Neural cell (in vitro differentiated cells): ENCODE measurements at regions not wholly inside any gene's neighbourhood (a gene's known extent, or its start where the extent isn't known, plus 50 kb on each side); places are given as distances from the start of the nearest gene placed in this dataset.

ENCODE experiments used
- H2AFZ ChIP-seq: fragments of 200-600, 300-800 bp; sonication (generic), shearing (Covaris generic); 2 replicates; pipeline ENCODE4 v1.6.0; 2014; ENCODE audit warnings: low read depth, mild to moderate bottlenecking, antibody characterized with exemption, low read length, moderate library complexity
- H3F3A ChIP-seq: fragments of 200-600 bp; shearing (Covaris generic); 2 replicates; pipeline ENCODE4 v1.6.1; 2016; ENCODE audit warnings: mild to moderate bottlenecking, moderate library complexity, mixed read lengths, antibody characterized with exemption, low read length; ENCODE audit not compliant: insufficient read depth, poor library complexity, severe bottlenecking
- H3K27ac ChIP-seq: fragments of 200-600, 300-800 bp; sonication (generic), shearing (Covaris generic); 2 replicates; pipeline ENCODE4 v1.5.1; 2014; ENCODE audit warnings: mild to moderate bottlenecking, low read length, moderate library complexity
- H3K27me3 ChIP-seq: fragments of 300-800, 200-600 bp; sonication (generic), shearing (Covaris generic); 2 replicates; pipeline ENCODE4 v1.6.0; 2014; ENCODE audit warnings: mild to moderate bottlenecking, low read depth, low read length, moderate library complexity; ENCODE audit not compliant: insufficient read depth
- H3K36me3 ChIP-seq: fragments of 300-800, 200-600 bp; sonication (generic), shearing (Covaris generic); 2 replicates; pipeline ENCODE4 v1.5.1; 2014; ENCODE audit warnings: mild to moderate bottlenecking, antibody characterized with exemption, low read length, moderate library complexity; ENCODE audit not compliant: insufficient read depth
- H3K4me2 ChIP-seq: fragments of 300-800, 200-600 bp; sonication (generic), shearing (Covaris generic); 2 replicates; pipeline ENCODE4 v1.6.0; 2014; ENCODE audit warnings: mild to moderate bottlenecking, low read length
- H3K4me3 ChIP-seq: fragments of 300-800, 200-600 bp; sonication (generic), shearing (Covaris generic); 2 replicates; pipeline ENCODE4 v1.5.1; 2014; ENCODE audit warnings: mild to moderate bottlenecking, low read length, moderate library complexity
- H3K79me2 ChIP-seq: fragments of 200-600 bp; shearing (Covaris generic); replicated peaks from 2 replicates; pipeline ENCODE4 v1.6.0; 2014; ENCODE audit warnings: mild to moderate bottlenecking, low read length, moderate library complexity; ENCODE audit not compliant: insufficient read depth
- H3K9ac ChIP-seq: fragments of 300-800, 200-600 bp; sonication (generic), shearing (Covaris generic); 2 replicates; pipeline ENCODE4 v1.6.1; 2016; ENCODE audit warnings: mild to moderate bottlenecking, low read length, mixed read lengths
- H3K9me2 ChIP-seq: fragments of 200-600 bp; shearing (Covaris generic); 2 replicates; pipeline ENCODE4 v1.6.1; 2016; ENCODE audit warnings: mild to moderate bottlenecking, low read length, mixed read lengths; ENCODE audit not compliant: insufficient read depth
- H3K9me3 ChIP-seq: fragments of 200-600, 300-800 bp; sonication (generic), shearing (Covaris generic); 2 replicates; pipeline ENCODE4 v1.6.1; 2016; ENCODE audit warnings: mild to moderate bottlenecking, mixed run types, low read length, moderate library complexity, mixed read lengths
- H4K20me1 ChIP-seq: fragments of 200-600 bp; shearing (Covaris generic); 2 replicates; pipeline ENCODE4 v1.6.1; 2016; ENCODE audit warnings: mild to moderate bottlenecking, mixed run types; ENCODE audit not compliant: insufficient read depth
- EP300 ChIP-seq: fragments of 450-650 bp; conservative IDR thresholded peaks from 2 replicates; pipeline ENCODE4 v1.6.1; 2014; ENCODE audit warnings: antibody characterized with exemption, mild to moderate bottlenecking, moderate library complexity; ENCODE audit not compliant: poor library complexity, severe bottlenecking
- EZH2 ChIP-seq: fragments of 200-600, 300-800 bp; shearing (Covaris generic), sonication (generic); IDR thresholded peaks from 2 replicates; pipeline ENCODE4 v1.6.1; 2014; ENCODE audit warnings: antibody characterized with exemption, low read length, borderline replicate concordance, mild to moderate bottlenecking; ENCODE audit not compliant: insufficient read depth, poor library complexity, severe bottlenecking
- MXI1 ChIP-seq: fragments of 450-650 bp; conservative IDR thresholded peaks from 2 replicates; pipeline ENCODE4 v1.6.1; 2014; ENCODE audit warnings: antibody characterized with exemption, mild to moderate bottlenecking; ENCODE audit not compliant: poor library complexity, severe bottlenecking
- POLR2AphosphoS5 ChIP-seq: IDR thresholded peaks from 2 replicates; pipeline ENCODE4 v1.6.1; 2012
- RAD21 ChIP-seq: fragments of 450-650 bp; conservative IDR thresholded peaks from 2 replicates; pipeline ENCODE4 v1.6.1; 2014; ENCODE audit warnings: antibody characterized with exemption, mild to moderate bottlenecking, moderate library complexity
- SMC3 ChIP-seq: fragments of 450-650 bp; conservative IDR thresholded peaks from 2 replicates; pipeline ENCODE4 v1.6.1; 2014; ENCODE audit warnings: antibody characterized with exemption, mild to moderate bottlenecking, moderate library complexity; ENCODE audit not compliant: poor library complexity
- TAF1 ChIP-seq: IDR thresholded peaks from 2 replicates; pipeline ENCODE4 v1.6.1; 2012; ENCODE audit warnings: low read depth
- TF ChIP-seq, protein P1 (sequence below): fragments of 450-650 bp; IDR thresholded peaks from 2 replicates; pipeline ENCODE4 v1.5.1; 2014; ENCODE audit warnings: antibody characterized with exemption, mild to moderate bottlenecking, moderate library complexity; ENCODE audit not compliant: poor library complexity, severe bottlenecking
- TF ChIP-seq, protein P2 (sequence below): IDR thresholded peaks from 2 replicates; pipeline ENCODE4 v1.6.1; 2012; ENCODE audit warnings: borderline replicate concordance

DNA sequence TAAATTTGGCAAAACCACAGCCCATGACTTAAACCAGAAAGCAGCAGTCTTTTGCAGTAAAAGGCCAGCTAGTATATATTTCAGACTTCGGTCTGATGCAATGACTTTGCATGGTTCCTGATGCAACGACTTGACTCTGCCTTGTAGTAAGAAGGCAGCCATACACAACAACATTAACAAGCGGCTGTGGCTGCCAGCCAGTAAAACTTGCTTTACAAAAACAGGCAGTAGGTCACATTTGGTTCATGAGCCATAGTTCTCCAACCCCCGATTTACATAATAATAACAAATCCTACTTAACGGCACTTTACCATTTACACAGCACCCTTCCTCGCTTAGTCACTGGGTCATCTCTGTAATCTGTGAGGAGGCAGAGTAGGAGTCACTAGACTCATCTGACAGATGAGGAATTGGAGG lies 410.3 kb downstream of the LRATD1 start:
- no peaks in the 10 kb centered on the region for H3K79me2 ChIP-seq
- H3K9ac ChIP-seq, result no peak overlapping the region
- H2AFZ ChIP-seq, result no peak overlapping the region
- H4K20me1 ChIP-seq, result no peaks in the 10 kb centered on the region
- no peaks in the 10 kb centered on the region for H3F3A ChIP-seq
- H3K36me3 ChIP-seq, result no peaks in the 10 kb centered on the region
- no peak overlapping the region for H3K27ac ChIP-seq
- no peaks in the 10 kb centered on the region for H3K9me3 ChIP-seq
- H3K27me3 ChIP-seq, result no peaks in the 10 kb centered on the region
- H3K4me2 ChIP-seq, result no peak overlapping the region
- no peaks in the 10 kb centered on the region for H3K9me2 ChIP-seq
- no peak overlapping the region for H3K4me3 ChIP-seq
- no peak for TF ChIP-seq POLR2AphosphoS5
- TF ChIP-seq RAD21, result no peak

DNA sequence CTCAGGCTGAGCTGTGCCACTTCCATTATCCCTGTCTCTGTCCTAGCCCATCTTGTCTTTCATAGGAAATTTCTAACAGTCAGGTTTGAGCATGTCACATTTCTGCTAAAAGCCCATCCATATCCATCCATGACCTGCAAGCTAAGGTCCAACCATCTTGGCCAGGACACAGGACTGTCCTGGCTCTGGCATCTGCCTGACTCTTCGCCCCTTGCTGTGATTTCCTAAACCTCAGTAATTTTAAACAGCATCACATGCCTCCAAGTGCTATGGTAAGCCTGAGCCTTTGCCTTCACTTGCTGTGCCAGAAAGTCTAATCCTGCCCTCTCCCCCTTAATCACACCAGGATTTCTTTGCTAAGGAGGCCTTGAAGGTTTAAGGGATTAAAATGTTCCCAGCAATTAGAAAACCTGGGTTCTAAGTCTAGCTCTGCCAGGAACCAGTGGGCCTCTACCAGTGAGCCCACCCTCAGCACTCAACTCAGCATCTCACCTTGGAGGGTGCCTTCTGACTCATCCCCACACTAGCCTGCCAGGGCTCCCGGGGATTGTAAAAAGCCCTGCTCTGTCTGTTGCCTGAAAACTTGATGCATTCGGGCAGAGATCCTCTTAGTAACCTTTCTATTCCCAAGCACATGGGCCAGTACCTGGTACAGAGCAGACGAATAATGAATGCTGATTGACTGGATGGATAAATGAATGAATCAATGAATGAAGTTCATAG lies 411.0 kb downstream of the LRATD1 start:
- H3K27me3 ChIP-seq, result no peaks in the 10 kb centered on the region
- H3K36me3 ChIP-seq, result no peaks in the 10 kb centered on the region
- H2AFZ ChIP-seq, result no peak overlapping the region
- H3K9me2 ChIP-seq, result no peaks in the 10 kb centered on the region
- H4K20me1 ChIP-seq, result no peaks in the 10 kb centered on the region
- H3K79me2 ChIP-seq, result no peaks in the 10 kb centered on the region
- H3K9me3 ChIP-seq, result no peaks in the 10 kb centered on the region
- H3F3A ChIP-seq, result no peaks in the 10 kb centered on the region
- TF ChIP-seq EP300 (no peak), SMC3 (no peak), MXI1 (no peak), TAF1 (no peak), EZH2 (no peak), RAD21 (no peak), POLR2AphosphoS5 (no peak)
- TF ChIP-seq, protein P1, sequence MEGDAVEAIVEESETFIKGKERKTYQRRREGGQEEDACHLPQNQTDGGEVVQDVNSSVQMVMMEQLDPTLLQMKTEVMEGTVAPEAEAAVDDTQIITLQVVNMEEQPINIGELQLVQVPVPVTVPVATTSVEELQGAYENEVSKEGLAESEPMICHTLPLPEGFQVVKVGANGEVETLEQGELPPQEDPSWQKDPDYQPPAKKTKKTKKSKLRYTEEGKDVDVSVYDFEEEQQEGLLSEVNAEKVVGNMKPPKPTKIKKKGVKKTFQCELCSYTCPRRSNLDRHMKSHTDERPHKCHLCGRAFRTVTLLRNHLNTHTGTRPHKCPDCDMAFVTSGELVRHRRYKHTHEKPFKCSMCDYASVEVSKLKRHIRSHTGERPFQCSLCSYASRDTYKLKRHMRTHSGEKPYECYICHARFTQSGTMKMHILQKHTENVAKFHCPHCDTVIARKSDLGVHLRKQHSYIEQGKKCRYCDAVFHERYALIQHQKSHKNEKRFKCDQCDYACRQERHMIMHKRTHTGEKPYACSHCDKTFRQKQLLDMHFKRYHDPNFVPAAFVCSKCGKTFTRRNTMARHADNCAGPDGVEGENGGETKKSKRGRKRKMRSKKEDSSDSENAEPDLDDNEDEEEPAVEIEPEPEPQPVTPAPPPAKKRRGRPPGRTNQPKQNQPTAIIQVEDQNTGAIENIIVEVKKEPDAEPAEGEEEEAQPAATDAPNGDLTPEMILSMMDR, result no peak
- TF ChIP-seq, protein P2, sequence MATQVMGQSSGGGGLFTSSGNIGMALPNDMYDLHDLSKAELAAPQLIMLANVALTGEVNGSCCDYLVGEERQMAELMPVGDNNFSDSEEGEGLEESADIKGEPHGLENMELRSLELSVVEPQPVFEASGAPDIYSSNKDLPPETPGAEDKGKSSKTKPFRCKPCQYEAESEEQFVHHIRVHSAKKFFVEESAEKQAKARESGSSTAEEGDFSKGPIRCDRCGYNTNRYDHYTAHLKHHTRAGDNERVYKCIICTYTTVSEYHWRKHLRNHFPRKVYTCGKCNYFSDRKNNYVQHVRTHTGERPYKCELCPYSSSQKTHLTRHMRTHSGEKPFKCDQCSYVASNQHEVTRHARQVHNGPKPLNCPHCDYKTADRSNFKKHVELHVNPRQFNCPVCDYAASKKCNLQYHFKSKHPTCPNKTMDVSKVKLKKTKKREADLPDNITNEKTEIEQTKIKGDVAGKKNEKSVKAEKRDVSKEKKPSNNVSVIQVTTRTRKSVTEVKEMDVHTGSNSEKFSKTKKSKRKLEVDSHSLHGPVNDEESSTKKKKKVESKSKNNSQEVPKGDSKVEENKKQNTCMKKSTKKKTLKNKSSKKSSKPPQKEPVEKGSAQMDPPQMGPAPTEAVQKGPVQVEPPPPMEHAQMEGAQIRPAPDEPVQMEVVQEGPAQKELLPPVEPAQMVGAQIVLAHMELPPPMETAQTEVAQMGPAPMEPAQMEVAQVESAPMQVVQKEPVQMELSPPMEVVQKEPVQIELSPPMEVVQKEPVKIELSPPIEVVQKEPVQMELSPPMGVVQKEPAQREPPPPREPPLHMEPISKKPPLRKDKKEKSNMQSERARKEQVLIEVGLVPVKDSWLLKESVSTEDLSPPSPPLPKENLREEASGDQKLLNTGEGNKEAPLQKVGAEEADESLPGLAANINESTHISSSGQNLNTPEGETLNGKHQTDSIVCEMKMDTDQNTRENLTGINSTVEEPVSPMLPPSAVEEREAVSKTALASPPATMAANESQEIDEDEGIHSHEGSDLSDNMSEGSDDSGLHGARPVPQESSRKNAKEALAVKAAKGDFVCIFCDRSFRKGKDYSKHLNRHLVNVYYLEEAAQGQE, result no peak
- H3K9ac ChIP-seq, result no peak overlapping the region
- peak overlapping the region; percentile 17 for H3K27ac ChIP-seq
- H3K4me2 ChIP-seq, result no peak overlapping the region
- no peak overlapping the region for H3K4me3 ChIP-seq
